ENCODE measurements at regions not wholly inside any gene's neighbourhood (a gene's known extent, or its start where the extent isn't known, plus 50 kb on each side); places are given as distances from the start of the nearest gene placed in this dataset.
A peak's percentile ranks its signal among the peaks of the same experiment; 100 is the strongest.

- DNase-seq: no peak
These were observed 624.1 kb upstream of the USP24 start for GRCh38 chr1:55839221-55839620.

- DNase-seq: no peak
These were observed 620.9 kb upstream of the USP24 start for GRCh38 chr1:55836086-55836485.

- no peak for DNase-seq
These were observed 618.4 kb upstream of the USP24 start for GRCh38 chr1:55833529-55834091.

- DNase-seq: no peak
These were observed 616.6 kb upstream of the USP24 start for GRCh38 chr1:55831759-55832158.

- DNase-seq: no peak
These were observed 612.9 kb upstream of the USP24 start for GRCh38 chr1:55828044-55828443.

GRCh38 chr1:55827350-55827749, 612.2 kb upstream of the USP24 start:
- DNase-seq: no peak

GRCh38 chr1:55826381-55827080, 611.4 kb upstream of the USP24 start:
- DNase-seq: no peak

GRCh38 chr1:55825461-55825860, 610.3 kb upstream of the USP24 start:
- no peak for DNase-seq

GRCh38 chr1:55824251-55824640, 609.1 kb upstream of the USP24 start:
- DNase-seq: no peak

- no peak for DNase-seq
These were observed 608.5 kb upstream of the USP24 start for GRCh38 chr1:55823541-55824250.

GRCh38 chr1:55822891-55823290, 607.7 kb upstream of the USP24 start:
- DNase-seq: no peak

- no peak for DNase-seq
These were observed 606.1 kb upstream of the USP24 start for GRCh38 chr1:55821234-55821633.

GRCh38 chr1:55820501-55820900, 605.3 kb upstream of the USP24 start:
- DNase-seq: no peak

GRCh38 chr1:55819011-55819410, 603.8 kb upstream of the USP24 start:
- DNase-seq: no peak

- peak; percentile 3 for DNase-seq
These were observed 601.6 kb upstream of the USP24 start for GRCh38 chr1:55816456-55817426.

- DNase-seq: no peak
These were observed 600.7 kb upstream of the USP24 start for GRCh38 chr1:55815745-55816455.

- DNase-seq: no peak
These were observed 599.8 kb upstream of the USP24 start for GRCh38 chr1:55814967-55815366.

GRCh38 chr1:55813618-55814017, 598.5 kb upstream of the USP24 start:
- no peak for DNase-seq

- DNase-seq: no peak
These were observed 597.1 kb upstream of the USP24 start for GRCh38 chr1:55812281-55812680.

- DNase-seq: no peak
These were observed 593.1 kb upstream of the USP24 start for GRCh38 chr1:55808263-55808662.

GRCh38 chr1:55803429-55803828, 588.3 kb upstream of the USP24 start:
- no peak for DNase-seq

GRCh38 chr1:55801481-55801880, 586.3 kb upstream of the USP24 start:
- no peak for DNase-seq

Data from activated CD4-positive, alpha-beta T cell treated with anti-CD3 and anti-CD28 coated beads, Interleukin-10, Interleukin-2, amounts not matched to agents 100 ng/mL and 50 ng/mL, durations not matched to agents 16 hours and 8 hours (primary cell).